Stimulated activated CD4-positive, alpha-beta T cell treated with anti-CD3 and anti-CD28 coated beads, Interleukin-15, amount 100 ng/mL, for 1 hour (primary cell): ENCODE measurements at regions not wholly inside any gene's neighbourhood (a gene's known extent, or its start where the extent isn't known, plus 50 kb on each side); places are given as distances from the start of the nearest gene placed in this dataset.
"Not testable (repeated sequence)": the region's sequence is repeated elsewhere in the genome, so short reads cannot be mapped to it uniquely, and the experiment has no call there.

Source experiments
- DNase-seq, 2 donors: peaks; one replicate each; pipeline ENCODE4 v3.0.0-alpha.2; 2020; ENCODE audit warnings: low read depth in 1 of 2, low spot score in 1 of 2

DNA sequence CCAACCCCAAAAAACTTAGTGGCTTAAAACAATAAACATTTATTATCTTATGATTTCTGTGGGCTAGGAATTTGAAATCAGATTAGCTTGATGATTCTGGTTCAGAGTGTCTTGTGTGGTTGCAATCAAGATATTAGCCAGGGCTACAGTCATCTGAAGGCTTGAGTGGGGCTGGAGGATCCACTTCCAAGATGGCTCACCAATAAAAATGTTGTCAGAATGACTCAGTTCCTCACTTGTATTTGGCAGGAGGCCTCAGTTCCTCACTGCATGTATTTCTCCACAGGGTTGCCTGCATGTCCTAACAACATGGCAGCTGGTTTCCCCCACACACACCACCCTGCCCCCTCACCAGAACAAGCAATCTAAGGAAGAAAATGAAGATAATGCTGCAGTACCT is 98.2 kb upstream of the NIPBL start:
- DNase-seq: no peak

DNA sequence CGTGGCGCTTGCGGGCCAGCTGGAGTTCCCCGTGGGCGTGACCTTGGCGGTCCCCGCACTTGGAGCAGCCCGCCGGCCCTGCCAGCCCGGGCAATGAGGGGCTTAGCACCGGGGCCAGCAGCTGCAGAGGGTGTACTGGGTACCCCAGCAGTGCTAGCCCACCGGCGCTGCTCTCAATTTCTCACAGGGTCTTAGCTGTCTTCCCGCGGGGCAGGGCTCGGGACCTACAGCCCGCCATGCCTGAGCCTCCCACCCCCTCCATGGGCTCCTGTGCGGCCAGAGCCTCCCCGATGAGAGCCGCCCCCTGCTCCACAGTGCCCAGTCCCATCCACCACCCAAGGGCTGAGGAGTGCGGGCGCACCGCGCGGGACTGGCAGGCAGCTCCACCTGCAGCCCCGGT is 94.0 kb upstream of the NIPBL start:
- not testable (repeated sequence) for DNase-seq

DNA sequence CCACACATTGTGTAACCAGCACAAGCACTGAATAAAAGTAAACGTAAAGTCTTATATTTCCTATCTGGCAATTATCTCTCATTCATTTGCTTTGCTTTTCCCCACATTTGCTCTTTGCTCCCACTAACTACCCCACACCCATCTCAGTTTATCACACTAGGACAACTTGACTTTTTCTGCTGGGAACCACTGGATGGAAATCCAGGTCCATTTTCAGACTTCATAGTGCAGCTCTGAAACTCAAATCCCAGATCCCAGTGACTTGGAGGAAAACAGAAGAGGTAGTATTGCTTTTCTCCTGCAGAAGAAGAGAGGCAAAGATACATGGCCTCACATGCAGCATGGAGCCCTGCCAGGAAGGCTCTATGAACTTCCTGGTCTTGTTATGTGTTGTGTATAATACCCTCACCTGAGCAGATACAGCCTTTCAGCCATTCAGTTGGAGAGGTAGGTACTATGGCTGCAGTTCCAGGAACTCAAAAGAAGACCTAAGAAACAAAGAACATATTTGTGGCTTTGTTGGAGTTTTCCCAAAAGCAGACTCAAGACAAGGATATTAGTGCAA is 90.0 kb upstream of the NIPBL start:
- DNase-seq: no peak

DNA sequence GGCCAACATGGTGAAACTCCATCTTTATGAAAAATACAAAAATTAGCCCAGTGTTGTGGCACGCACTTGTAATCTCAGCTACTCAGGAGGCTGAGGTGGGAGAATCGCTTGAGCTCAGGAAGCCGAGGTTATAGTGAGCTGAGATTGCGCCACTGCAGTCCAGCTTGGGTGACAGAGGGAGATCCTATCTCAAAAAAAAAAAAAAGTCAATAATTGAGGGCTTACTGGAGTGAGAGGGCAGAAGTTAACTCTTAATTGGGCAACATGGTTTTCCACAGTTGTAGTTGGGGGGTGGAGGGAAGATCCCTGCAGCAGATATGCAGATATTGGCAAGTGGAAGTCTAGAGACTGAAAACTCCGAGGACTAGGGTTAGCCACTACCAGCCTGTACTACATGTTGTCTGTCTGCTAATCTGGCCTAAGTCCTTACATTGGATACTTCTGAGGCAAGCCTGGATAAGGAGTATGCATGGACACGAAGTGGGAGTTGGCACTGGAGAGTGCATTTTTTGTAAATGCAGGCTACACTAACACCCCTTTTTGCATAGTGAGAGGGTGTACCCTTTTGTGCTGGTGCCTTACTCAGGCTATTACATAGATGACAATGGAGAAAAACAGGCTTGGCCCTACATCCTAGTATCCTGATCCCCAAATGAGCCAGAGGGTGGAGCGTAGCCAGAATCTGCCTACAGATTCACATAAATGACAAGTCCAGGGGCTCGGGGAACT is 89.0 kb upstream of the NIPBL start:
- DNase-seq: no peak

DNA sequence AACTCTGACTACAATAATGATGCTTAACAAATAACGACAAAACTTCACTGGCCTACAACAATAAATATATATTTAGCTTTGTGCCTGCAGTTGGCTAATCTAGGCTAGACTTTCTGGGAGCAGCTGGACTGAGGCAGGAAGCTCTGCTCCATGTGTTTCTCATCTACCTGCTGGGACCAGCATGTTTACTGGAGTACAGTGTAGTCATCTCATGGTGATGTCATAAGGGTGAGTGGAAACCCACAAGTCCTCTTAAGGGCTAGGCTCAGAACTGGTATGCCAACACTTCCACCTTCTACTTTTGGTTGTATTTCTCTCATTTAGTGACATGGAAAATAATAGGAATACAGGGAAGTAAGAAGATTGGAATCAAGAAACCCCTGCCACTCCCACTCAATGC is 85.7 kb upstream of the NIPBL start:
- DNase-seq: no peak

DNA sequence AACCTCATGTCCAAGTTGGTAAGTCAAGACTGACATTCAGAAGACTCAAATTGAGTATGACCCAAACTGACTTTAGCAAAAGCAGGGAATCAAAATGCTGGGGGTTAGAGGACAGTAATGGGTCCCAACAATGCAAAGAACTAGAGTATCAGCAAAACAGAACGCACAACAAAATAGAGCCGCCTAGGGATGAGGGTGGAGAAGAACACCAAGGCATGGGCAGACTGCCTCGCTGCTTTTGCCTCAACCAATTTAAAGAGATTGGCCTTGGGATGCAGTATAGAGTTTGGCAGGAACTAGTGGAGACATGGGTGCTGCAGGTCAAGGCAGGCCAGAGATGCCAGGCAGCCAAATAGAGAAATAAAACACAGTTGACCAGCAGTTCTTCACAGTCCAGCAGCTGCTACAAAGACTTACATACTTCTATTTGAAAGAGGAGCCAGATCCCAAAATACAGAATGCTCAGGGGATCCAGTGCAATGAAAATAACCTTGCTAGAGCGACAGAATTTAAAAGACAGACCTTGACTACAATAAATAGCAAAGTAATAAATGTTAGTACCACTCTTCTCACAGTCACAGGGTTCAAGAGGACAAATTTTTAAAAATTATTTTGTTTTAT is 83.9 kb upstream of the NIPBL start:
- DNase-seq: no peak

DNA sequence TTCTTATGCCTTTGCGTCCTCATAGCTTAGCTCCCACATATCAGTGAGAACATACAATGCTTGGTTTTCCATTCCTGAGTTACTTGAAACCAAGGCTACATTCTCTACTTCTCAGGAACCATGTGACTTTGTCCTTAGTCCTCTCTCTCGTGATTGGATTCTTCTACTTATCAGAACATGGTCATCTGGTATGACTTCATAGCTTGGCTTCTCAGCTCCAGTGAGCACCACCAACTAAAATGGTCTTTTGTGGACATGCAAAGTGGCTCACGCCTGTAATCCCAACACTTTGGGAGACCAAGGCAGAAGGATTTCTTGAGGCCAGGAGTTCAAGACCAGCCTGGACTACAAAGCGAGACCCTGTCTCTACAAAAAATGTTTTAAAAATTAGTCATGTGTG is 81.2 kb upstream of the NIPBL start:
- DNase-seq: no peak

DNA sequence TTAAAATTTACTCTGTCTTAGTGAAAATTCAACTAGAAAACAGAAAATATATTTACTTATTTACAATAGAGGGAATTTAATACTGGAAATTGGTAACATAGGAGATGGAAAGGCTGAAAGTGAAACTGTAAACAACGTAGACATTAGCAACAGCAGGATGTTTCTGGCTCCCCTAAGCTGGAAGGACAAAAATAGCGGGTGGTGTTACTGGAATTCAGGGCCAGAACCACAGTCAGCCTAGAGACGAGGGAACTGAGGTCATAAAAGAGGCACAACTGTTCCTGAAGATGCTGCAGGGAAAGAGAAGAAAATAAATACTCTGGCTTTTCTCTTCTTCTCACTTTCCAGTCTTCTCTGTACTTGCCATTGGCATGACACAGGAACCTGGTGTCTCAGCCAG is 80.4 kb upstream of the NIPBL start:
- DNase-seq: no peak

DNA sequence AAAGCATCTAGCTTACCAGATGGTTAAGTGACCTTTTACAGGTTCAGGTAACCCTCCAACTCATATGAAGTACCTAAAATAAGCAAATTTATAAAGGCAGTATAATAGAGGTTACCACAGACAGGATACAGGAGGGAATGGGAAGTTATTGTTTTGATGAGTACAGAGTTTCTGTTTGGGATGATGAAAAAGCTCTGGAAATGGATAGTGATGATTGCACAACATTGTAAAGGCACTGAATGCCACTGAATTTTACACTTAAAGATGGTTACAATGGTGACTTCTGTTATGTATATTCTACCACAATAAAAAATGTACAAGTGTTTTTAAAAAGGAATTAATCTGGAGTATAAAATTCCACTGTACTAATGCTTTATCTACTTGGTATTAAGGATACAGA is 75.0 kb upstream of the NIPBL start:
- DNase-seq: no peak

DNA sequence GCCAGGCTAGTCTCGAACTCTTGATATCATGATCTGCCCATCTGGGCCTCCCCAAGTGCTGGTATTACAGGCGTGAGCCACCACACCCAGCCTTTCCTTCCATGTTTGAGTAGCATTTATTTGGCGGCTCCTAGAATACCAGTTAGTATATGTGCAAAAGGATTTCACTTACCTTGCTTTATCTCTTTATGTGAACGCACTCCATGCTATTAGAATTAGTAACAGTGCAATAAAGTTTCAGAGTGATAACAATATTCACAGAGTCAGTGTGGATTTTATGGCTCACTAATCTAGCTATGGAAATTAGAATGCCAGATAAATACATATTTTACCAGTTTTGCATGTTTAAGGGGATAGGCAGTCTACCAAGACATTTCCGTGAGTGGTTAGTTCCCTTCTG is 74.4 kb upstream of the NIPBL start:
- no peak for DNase-seq

DNA sequence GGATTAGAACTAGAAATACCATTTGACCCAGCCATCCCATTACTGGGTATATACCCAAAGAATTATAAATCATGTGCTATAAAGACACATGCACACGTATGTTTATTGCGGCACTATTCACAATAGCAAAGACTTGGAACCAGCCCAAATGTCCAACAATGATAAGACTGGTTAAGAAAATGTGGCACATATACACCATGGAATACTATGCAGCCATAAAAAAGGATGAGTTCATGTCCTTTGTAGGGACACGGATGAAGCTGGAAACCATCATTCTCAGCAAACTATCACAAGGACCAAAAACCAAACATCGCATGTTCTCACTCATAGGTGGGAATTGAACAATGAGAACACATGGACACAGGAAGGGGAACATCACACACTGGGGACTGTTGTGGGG is 63.3 kb upstream of the NIPBL start:
- DNase-seq: not testable (repeated sequence)

DNA sequence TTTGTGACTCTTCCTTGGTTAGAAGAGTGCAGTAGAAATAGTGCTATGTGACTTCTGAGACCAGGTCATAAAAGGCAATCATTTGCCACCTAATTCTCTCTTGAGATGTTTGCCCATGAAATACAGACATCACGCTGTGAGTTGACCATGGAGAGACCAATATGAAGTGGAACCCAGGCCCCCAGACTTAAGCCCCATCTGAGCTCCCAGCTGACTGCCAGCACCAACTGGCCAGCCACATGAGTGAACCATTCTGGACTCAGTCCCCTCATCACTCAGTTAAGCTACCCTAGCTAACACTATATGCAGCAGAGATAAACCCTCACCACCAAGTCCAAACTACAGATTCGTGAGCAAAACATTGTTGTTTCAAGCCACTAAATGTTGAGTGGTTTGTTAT is 60.7 kb upstream of the NIPBL start:
- DNase-seq: no peak

DNA sequence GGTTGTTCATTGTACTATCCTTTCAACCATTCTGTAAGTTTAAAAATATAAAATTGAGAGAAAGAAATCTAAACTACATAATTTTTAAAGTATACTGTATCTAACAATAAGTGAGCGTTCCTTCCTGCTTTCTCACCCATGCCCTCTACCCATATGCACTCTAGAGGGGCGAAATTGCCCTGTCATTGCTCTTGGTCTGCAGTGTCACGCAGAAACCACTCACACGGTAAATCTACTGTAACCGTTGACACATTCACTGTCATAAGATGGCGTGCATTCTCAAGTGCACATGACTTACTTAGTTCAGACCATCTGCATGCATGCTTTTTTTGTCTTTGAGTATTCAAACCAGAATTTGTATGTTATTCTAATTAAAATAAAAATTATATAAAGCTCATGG is 55.7 kb upstream of the NIPBL start:
- DNase-seq: no peak

DNA sequence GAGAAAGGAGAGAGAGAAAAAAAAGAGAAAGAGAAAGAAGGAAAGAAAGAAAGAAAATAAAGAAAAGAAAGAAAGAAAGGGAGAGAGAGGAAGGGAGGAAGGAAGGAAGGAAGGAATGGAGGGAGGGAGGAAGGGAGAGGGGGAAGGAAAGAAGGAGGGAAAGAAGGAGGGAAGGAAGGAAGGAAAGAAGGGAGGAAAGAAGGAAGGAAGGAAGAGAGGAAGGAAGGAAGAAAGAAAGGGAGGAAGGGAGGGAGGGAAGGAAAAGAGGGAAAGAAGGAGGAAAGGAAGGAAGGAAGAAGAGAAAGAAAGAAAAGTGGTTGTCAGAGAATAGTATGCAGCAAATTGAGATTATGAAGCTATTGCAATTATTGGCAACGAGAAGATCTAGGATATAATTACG is 49.9 kb upstream of the NIPBL start:
- no peak for DNase-seq
